HCT116 (cell line): ENCODE measurements at regions not wholly inside any gene's neighbourhood (a gene's known extent, or its start where the extent isn't known, plus 50 kb on each side); places are given as distances from the start of the nearest gene placed in this dataset.

ENCODE experiments used
- ATAC-seq: fragments of 200-7000 bp; cut with Tn5 transposase; 2 replicates; pipeline ENCODE4 v1.9.1; 2020; ENCODE audit warnings: mild to moderate bottlenecking, moderate library complexity
- BruUV-seq: library from RNA; stranded (reverse); fragments of 400-500 nt; replicated peaks from 2 replicates; lab custom pipeline; 2021; lab: Mats Ljungman, UMichigan
- CTCF ChIA-PET: fragments of 300-600 bp; sonication (Branson Sonifier 250); formaldehyde crosslinking; loops from one replicate; lab custom pipeline; 2021; ENCODE audit warnings: antibody characterized with exemption; lab: Charles Lee
- POLR2A ChIA-PET: fragments of 300-600, 350-600 bp; sonication (Branson Sonifier 250); formaldehyde crosslinking; loops from one replicate; lab custom pipeline; 2021; ENCODE audit warnings: antibody characterized with exemption; lab: Charles Lee
- RAD21 ChIA-PET, 2 experiments: fragments of 300-600 bp; sonication (Branson Sonifier 250); formaldehyde crosslinking; loops; one replicate each; lab custom pipeline; 2023; ENCODE audit warnings: low total read pairs in 2 of 2; ENCODE audit not compliant: uncharacterized antibody in 2 of 2, unreplicated experiment in 2 of 2, low non-redundant PET in 1 of 2; lab: Charles Lee
- DNase-seq: peaks from one replicate; pipeline ENCODE4 v3.0.0-alpha.2; 2010; ENCODE audit warnings: low read depth, low spot score
- H2AFZ ChIP-seq: fragments of 200-600 bp; shearing (Covaris generic), sonication (generic); 2 replicates; pipeline ENCODE4 v1.6.1; 2017; ENCODE audit warnings: low read depth, mixed run types, mixed read lengths, antibody characterized with exemption, low read length; ENCODE audit not compliant: poor library complexity, severe bottlenecking
- H3K27ac ChIP-seq: 2 replicates; pipeline ENCODE4 v1.5.1; 2012; ENCODE audit warnings: low read depth, low read length
- H3K27me3 ChIP-seq: fragments of 200-600 bp; sonication (generic); 2 replicates; pipeline ENCODE4 v1.6.1; 2016; ENCODE audit warnings: mixed run types, low read length, mixed read lengths; ENCODE audit not compliant: insufficient read depth
- H3K36me3 ChIP-seq, 2 experiments: fragments of 200-500 bp in 1 of 2; fragments of 200-600 bp in 1 of 2; sonication (Bioruptor generic) in 1 of 2; sonication (generic) in 1 of 2; 2 replicates each; pipeline versions ENCODE4 v1.5.1 to v1.6.1; 2014 to 2016; ENCODE audit warnings: low read length in 2 of 2, inconsistent platforms in 1 of 2, mixed read lengths in 1 of 2, mixed run types in 1 of 2; ENCODE audit not compliant: insufficient read depth in 2 of 2, control insufficient read depth in 1 of 2
- H3K4me1 ChIP-seq, 2 experiments: fragments of 200-600 bp in 1 of 2; sonication (generic) in 1 of 2; 2 replicates each; pipeline versions ENCODE4 v1.5.1 to v1.6.1; 2012 to 2017; ENCODE audit warnings: low read length in 2 of 2, inconsistent platforms in 1 of 2, mild to moderate bottlenecking in 1 of 2, mixed read lengths in 1 of 2, mixed run types in 1 of 2, moderate library complexity in 1 of 2; ENCODE audit not compliant: insufficient read depth in 2 of 2, control insufficient read depth in 1 of 2
- H3K4me2 ChIP-seq: fragments of 200-600 bp; sonication (generic); 2 replicates; pipeline ENCODE4 v1.6.1; 2017; ENCODE audit warnings: mixed run types, low read length, mixed read lengths
- H3K4me3 ChIP-seq, 2 experiments: fragments of 200-600 bp in 1 of 2; sonication (generic) in 1 of 2; replicated peaks in 1 of 2; 2 replicates each; pipeline ENCODE4 v1.5.1; 2011 to 2016; ENCODE audit warnings: low read length in 2 of 2, control low read depth in 1 of 2, low read depth in 1 of 2, mild to moderate bottlenecking in 1 of 2, mixed read lengths in 1 of 2, mixed run types in 1 of 2
- H3K79me2 ChIP-seq: fragments of 200-600 bp; sonication (generic); 2 replicates; pipeline ENCODE4 v1.6.1; 2017; ENCODE audit warnings: mild to moderate bottlenecking, mixed run types, low read length, moderate library complexity, mixed read lengths; ENCODE audit not compliant: insufficient read depth
- H3K9ac ChIP-seq: fragments of 200-600 bp; sonication (generic); 2 replicates; pipeline ENCODE4 v1.6.1; 2016; ENCODE audit warnings: low read length, mixed read lengths
- H3K9me2 ChIP-seq: fragments of 200-600 bp; sonication (generic), shearing (Covaris generic); 2 replicates; pipeline ENCODE4 v1.6.1; 2017; ENCODE audit warnings: mixed run types, mild to moderate bottlenecking, moderate library complexity; ENCODE audit not compliant: insufficient read depth
- H3K9me3 ChIP-seq, 2 experiments: fragments of 200-500 bp in 1 of 2; fragments of 200-600 bp in 1 of 2; sonication (Bioruptor generic) in 1 of 2; sonication (generic) in 1 of 2; 2 replicates each; pipeline ENCODE4 v1.6.1; 2014 to 2017; ENCODE audit warnings: low read length in 2 of 2, mixed read lengths in 2 of 2, inconsistent platforms in 1 of 2, low read depth in 1 of 2, mild to moderate bottlenecking in 1 of 2, mixed run types in 1 of 2, moderate library complexity in 1 of 2; ENCODE audit not compliant: control insufficient read depth in 1 of 2, insufficient read depth in 1 of 2
- H4K20me1 ChIP-seq: fragments of 200-600 bp; sonication (generic), shearing (Covaris generic); 2 replicates; pipeline ENCODE4 v1.6.1; 2017; ENCODE audit warnings: mixed run types, mild to moderate bottlenecking, moderate library complexity; ENCODE audit not compliant: insufficient read depth
- ATF3 ChIP-seq: IDR thresholded peaks from 2 replicates; pipeline ENCODE4 v1.6.1; 2012
- CBX3 ChIP-seq: IDR thresholded peaks from 2 replicates; pipeline ENCODE4 v1.6.1; 2012; ENCODE audit warnings: low read depth
- CTCF ChIP-seq, 3 experiments: fragments of 200-600 bp in 1 of 3; sonication (generic) in 1 of 3; IDR thresholded peaks in 2 of 3; conservative IDR thresholded peaks in 1 of 3; 2 replicates each; pipeline ENCODE4 v1.5.1; 2012 to 2017; ENCODE audit warnings: low read depth in 2 of 3, low read length in 2 of 3, antibody characterized with exemption in 1 of 3, borderline replicate concordance in 1 of 3, control low read depth in 1 of 3, mild to moderate bottlenecking in 1 of 3, mixed read lengths in 1 of 3, mixed run types in 1 of 3, moderate library complexity in 1 of 3; ENCODE audit not compliant: insufficient read depth in 1 of 3
- ELF1 ChIP-seq: IDR thresholded peaks from 2 replicates; pipeline ENCODE4 v1.6.1; 2012; ENCODE audit warnings: low read depth, borderline replicate concordance
- EZH2 ChIP-seq: fragments of 200-600 bp; sonication (generic); IDR thresholded peaks from 2 replicates; pipeline ENCODE4 v1.6.1; 2017; ENCODE audit warnings: antibody characterized with exemption, mixed run types
- POLR2A ChIP-seq: IDR thresholded peaks from 2 replicates; pipeline ENCODE4 v1.7.0; 2011; ENCODE audit warnings: borderline replicate concordance; ENCODE audit not compliant: insufficient read depth, insufficient read length; ENCODE audit errors: extremely low read depth
- POLR2AphosphoS5 ChIP-seq: IDR thresholded peaks from 2 replicates; pipeline ENCODE4 v1.6.1; 2011; ENCODE audit warnings: mild to moderate bottlenecking, low read depth, low read length, moderate library complexity
- RAD21 ChIP-seq: IDR thresholded peaks from 2 replicates; pipeline ENCODE4 v1.6.1; 2012; ENCODE audit warnings: low read depth, mild to moderate bottlenecking
- REST ChIP-seq: IDR thresholded peaks from 2 replicates; pipeline ENCODE4 v1.6.1; 2012; ENCODE audit warnings: low read depth
- SIN3A ChIP-seq: IDR thresholded peaks from 2 replicates; pipeline ENCODE4 v1.6.1; 2012; ENCODE audit warnings: low read depth
- SRF ChIP-seq: IDR thresholded peaks from 2 replicates; pipeline ENCODE4 v1.6.1; 2012; ENCODE audit warnings: low read depth
- YY1 ChIP-seq: IDR thresholded peaks from 2 replicates; pipeline ENCODE4 v1.6.1; 2011; ENCODE audit warnings: low read length, low read depth, moderate library complexity, mild to moderate bottlenecking; ENCODE audit not compliant: insufficient replicate concordance; ENCODE audit errors: extremely low read depth
- ZBTB33 ChIP-seq: IDR thresholded peaks from 2 replicates; pipeline ENCODE4 v1.6.1; 2011; ENCODE audit warnings: mild to moderate bottlenecking, low read length, moderate library complexity; ENCODE audit not compliant: insufficient replicate concordance; ENCODE audit errors: extremely low read depth
- ZFX ChIP-seq: fragments of 450-650 bp; IDR thresholded peaks from 2 replicates; pipeline ENCODE4 v1.6.1; 2017
- ZNF274 ChIP-seq: fragments of 200-500 bp; sonication (Bioruptor generic); IDR thresholded peaks from 2 replicates; pipeline ENCODE4 v1.6.1; 2014; ENCODE audit warnings: mild to moderate bottlenecking, low read depth, low read length, inconsistent platforms
- intact Hi-C: fragments of 100-400 bp; cut with micrococcal nuclease; formaldehyde crosslinking; loops from 2 replicates; pipeline ENCODE4 v1.10.0; 2022

- no peak overlapping the region for H2AFZ ChIP-seq
- H3K79me2 ChIP-seq, result no peaks in the 10 kb centered on the region
- no peak for DNase-seq
- no peaks in the 10 kb centered on the region for H4K20me1 ChIP-seq
- H3K9ac ChIP-seq, result no peak overlapping the region
- no peaks in the 10 kb centered on the region for H3K36me3 ChIP-seq
- intact Hi-C loops, result no loop called here
- ChIA-PET RAD21 (no interaction called here), CTCF (no interaction called here), POLR2A (no interaction called here)
- TF ChIP-seq ZBTB33, result no peak
- no peak for TF ChIP-seq CTCF (IDR thresholded peaks at IDR 0.05 in 2 of 3, conservative IDR thresholded peaks at IDR 0.05 in 1 of 3; ENCODE audit: borderline replicate concordance in 1 of 3, insufficient read depth in 1 of 3, low read depth in 2 of 3, low read length in 2 of 3)
- TF ChIP-seq REST, result no peak
- no peak for TF ChIP-seq POLR2AphosphoS5
- no peak for TF ChIP-seq SIN3A
- TF ChIP-seq SRF, result no peak
- no peak for TF ChIP-seq ELF1
- no peak for TF ChIP-seq RAD21
- TF ChIP-seq EZH2, result no peak
- TF ChIP-seq YY1, result no peak
- TF ChIP-seq CBX3, result no peak
- no peak for TF ChIP-seq POLR2A
- no peak for TF ChIP-seq ATF3
- no peak for TF ChIP-seq ZNF274
- no peak for TF ChIP-seq ZFX
- H3K9me2 ChIP-seq, result no peaks in the 10 kb centered on the region
- no peak overlapping the region for H3K27ac ChIP-seq
- no peaks in the 10 kb centered on the region for H3K9me3 ChIP-seq
- no peak for ATAC-seq
- peaks cover 0 to 14% of the 10 kb centered on the region in 2 experiments; a peak in 2 of 4 replicates for H3K4me1 ChIP-seq
- BruUV-seq, result no TSS peak
- peak overlapping the region; percentile 27; the same call in 1 of the 2 replicates for H3K4me2 ChIP-seq
- no peaks in the 10 kb centered on the region for H3K27me3 ChIP-seq
- no peak overlapping the region for H3K4me3 ChIP-seq
Observed at GRCh38 chr2:83104202-83104601, 1354.9 kb downstream of the SUCLG1 start.
